ENCODE measurements at regions not wholly inside any gene's neighbourhood (a gene's known extent, or its start where the extent isn't known, plus 50 kb on each side); places are given as distances from the start of the nearest gene placed in this dataset.

GRCh38 chr1:34618381-34618780 lies 136.5 kb upstream of the GJB5 start:
- POLR2A ChIA-PET, result no interaction called here
- H3K9ac ChIP-seq (ENCODE audit: low read length), result no peak overlapping the region
- no peak for ATAC-seq
- H3K9me2 ChIP-seq (ENCODE audit: insufficient read depth), result no peaks in the 10 kb centered on the region
- H3K36me3 ChIP-seq (ENCODE audit: control insufficient read depth in 1 of 2, insufficient read depth in 2 of 2, low read length in 2 of 2), result no peaks in the 10 kb centered on the region
- no peak for DNase-seq (ENCODE audit: low read depth, low spot score)
- CTCF ChIA-PET, result no interaction called here
- intact Hi-C loops (cut with micrococcal nuclease), result no loop called here
- BruUV-seq (replicated peaks), result no TSS peak
- no peaks in the 10 kb centered on the region for H3K4me1 ChIP-seq (ENCODE audit: control insufficient read depth in 1 of 2, insufficient read depth in 2 of 2, low read length in 2 of 2)
- TF ChIP-seq EGR1 (IDR thresholded peaks at IDR 0.05; ENCODE audit: low read depth), result no peak
- TF ChIP-seq TCF7L2 (IDR thresholded peaks at IDR 0.05; ENCODE audit: borderline replicate concordance, extremely low read depth, insufficient read depth, insufficient read length), result peak; percentile 21
- TF ChIP-seq FOSL1 (IDR thresholded peaks at IDR 0.05; ENCODE audit: low read depth), result no peak
- TF ChIP-seq POLR2AphosphoS5 (IDR thresholded peaks at IDR 0.05; ENCODE audit: low read depth, low read length), result no peak
- H3K79me2 ChIP-seq (ENCODE audit: insufficient read depth, low read length), result no peaks in the 10 kb centered on the region
- no peaks in the 10 kb centered on the region for H4K20me1 ChIP-seq (ENCODE audit: insufficient read depth)
- H3K9me3 ChIP-seq (ENCODE audit: control insufficient read depth in 1 of 2, insufficient read depth in 1 of 2, low read depth in 1 of 2, low read length in 2 of 2), result no peaks in the 10 kb centered on the region
- RAD21 ChIA-PET (ENCODE audit: low non-redundant PET in 1 of 2, low total read pairs in 2 of 2, uncharacterized antibody in 2 of 2, unreplicated experiment in 2 of 2), result no interaction called here
- peaks cover 79% of the 10 kb centered on the region for H3K27me3 ChIP-seq (ENCODE audit: insufficient read depth, low read length)
- H2AFZ ChIP-seq (ENCODE audit: low read depth, low read length, poor library complexity, severe bottlenecking), result no peak overlapping the region
- H3K27ac ChIP-seq (ENCODE audit: low read depth, low read length), result no peak overlapping the region
- no peak overlapping the region for H3K4me2 ChIP-seq (ENCODE audit: low read length)
- no peak overlapping the region for H3K4me3 ChIP-seq (replicated peaks in 1 of 2; ENCODE audit: low read depth in 1 of 2, low read length in 2 of 2)

GRCh38 chr1:34619256-34619655 lies 135.6 kb upstream of the GJB5 start:
- ChIA-PET RAD21 (ENCODE audit: low non-redundant PET in 1 of 2, low total read pairs in 2 of 2, uncharacterized antibody in 2 of 2, unreplicated experiment in 2 of 2) (no interaction called here), POLR2A (no interaction called here), CTCF (no interaction called here)
- ATAC-seq (no peak), DNase-seq (ENCODE audit: low read depth, low spot score) (no peak)
- no peaks in the 10 kb centered on the region for H3K36me3 ChIP-seq (ENCODE audit: control insufficient read depth in 1 of 2, insufficient read depth in 2 of 2, low read length in 2 of 2)
- no peak overlapping the region for H3K9ac ChIP-seq (ENCODE audit: low read length)
- no peak overlapping the region for H3K27ac ChIP-seq (ENCODE audit: low read depth, low read length)
- BruUV-seq (replicated peaks), result no TSS peak
- no peaks in the 10 kb centered on the region for H3K4me1 ChIP-seq (ENCODE audit: control insufficient read depth in 1 of 2, insufficient read depth in 2 of 2, low read length in 2 of 2)
- peaks cover 73% of the 10 kb centered on the region for H3K27me3 ChIP-seq (ENCODE audit: insufficient read depth, low read length)
- no peaks in the 10 kb centered on the region for H3K79me2 ChIP-seq (ENCODE audit: insufficient read depth, low read length)
- H3K9me3 ChIP-seq (ENCODE audit: control insufficient read depth in 1 of 2, insufficient read depth in 1 of 2, low read depth in 1 of 2, low read length in 2 of 2), result no peaks in the 10 kb centered on the region
- no peak overlapping the region for H3K4me3 ChIP-seq (replicated peaks in 1 of 2; ENCODE audit: low read depth in 1 of 2, low read length in 2 of 2)
- H3K4me2 ChIP-seq (ENCODE audit: low read length), result no peak overlapping the region
- H3K9me2 ChIP-seq (ENCODE audit: insufficient read depth), result no peaks in the 10 kb centered on the region
- TF ChIP-seq FOSL1 (IDR thresholded peaks at IDR 0.05; ENCODE audit: low read depth), result no peak
- no peak for TF ChIP-seq CEBPB (IDR thresholded peaks at IDR 0.05; ENCODE audit: low read depth)
- H2AFZ ChIP-seq (ENCODE audit: low read depth, low read length, poor library complexity, severe bottlenecking), result no peak overlapping the region
- intact Hi-C loops (cut with micrococcal nuclease), result no loop called here
- H4K20me1 ChIP-seq (ENCODE audit: insufficient read depth), result no peaks in the 10 kb centered on the region

Measured in HCT116 (cell line).